AG04449 (cell line): ENCODE measurements at regions not wholly inside any gene's neighbourhood (a gene's known extent, or its start where the extent isn't known, plus 50 kb on each side); places are given as distances from the start of the nearest gene placed in this dataset.

Source experiments
- CTCF ChIA-PET: fragments of 350-600 bp; formaldehyde crosslinking; extraction: SDS; loops from one replicate; lab custom pipeline; 2021; ENCODE audit warnings: antibody characterized with exemption; lab: Yijun Ruan, JAX
- POLR2A ChIA-PET: fragments of 400-600, 350-600 bp; formaldehyde crosslinking; extraction: SDS; loops from one replicate; lab custom pipeline; 2020; ENCODE audit warnings: antibody characterized with exemption, inconsistent platforms; lab: Yijun Ruan, JAX
- DNase-seq: peaks from one replicate; pipeline ENCODE4 v3.0.0-alpha.2; 2010; ENCODE audit warnings: low read depth, low spot score
- H3K4me3 ChIP-seq: 2 replicates; pipeline ENCODE4 v1.5.1; 2011; ENCODE audit warnings: low read depth, mild to moderate bottlenecking, control low read depth, low read length
- CTCF ChIP-seq: IDR thresholded peaks from one replicate; pipeline ENCODE4 v1.5.1; 2011; ENCODE audit warnings: mild to moderate bottlenecking, moderate library complexity, low read length, control low read depth, inconsistent platforms; ENCODE audit not compliant: insufficient read depth; ENCODE audit errors: missing control alignments

GRCh38 chr15:77837649-77838025, 204.9 kb upstream of the LINGO1 start:
- ChIA-PET POLR2A (no interaction called here), CTCF (interaction anchor here (1.2 to 5.3 kb wide), 2 partner anchors 16 to 32 kb away, joined by 3 to 33 read pairs; no protein-coding TSS in a partner anchor)
- no peak for DNase-seq
- H3K4me3 ChIP-seq, result no peak overlapping the region
- no peak for TF ChIP-seq CTCF

- DNase-seq, result no peak
- CTCF ChIA-PET, result interaction anchor here (0.9 to 5.3 kb wide), 3 partner anchors 16 to 204 kb away, joined by 3 to 33 read pairs (median 3); no protein-coding TSS in a partner anchor
- POLR2A ChIA-PET, result no interaction called here
- no peak for TF ChIP-seq CTCF
- no peak overlapping the region for H3K4me3 ChIP-seq
Measured at GRCh38 chr15:77836906-77837648, 204.4 kb upstream of the LINGO1 start.

- CTCF ChIA-PET, result interaction anchor here (0.9 to 5.3 kb wide), 2 partner anchors 15 to 203 kb away, joined by 3 to 33 read pairs; no protein-coding TSS in a partner anchor
- no peak overlapping the region for H3K4me3 ChIP-seq
- POLR2A ChIA-PET, result no interaction called here
- TF ChIP-seq CTCF, result no peak
- DNase-seq, result no peak
Measured at GRCh38 chr15:77836121-77836692, 203.5 kb upstream of the LINGO1 start.

GRCh38 chr15:77834276-77834990, 201.7 kb upstream of the LINGO1 start:
- ChIA-PET POLR2A (no interaction called here), CTCF (interaction anchor here (5.3 kb wide), 1 partner anchor 13 kb away, joined by 33 read pairs; no protein-coding TSS in a partner anchor)
- TF ChIP-seq CTCF, result no peak
- DNase-seq, result no peak
- no peak overlapping the region for H3K4me3 ChIP-seq

- POLR2A ChIA-PET, result no interaction called here
- no peak for DNase-seq
- H3K4me3 ChIP-seq, result no peak overlapping the region
- CTCF ChIA-PET, result interaction anchor here (0.8 to 5.0 kb wide), 2 partner anchors 12 to 199 kb away, joined by 4 to 52 read pairs; no protein-coding TSS in a partner anchor
- no peak for TF ChIP-seq CTCF
Measured at GRCh38 chr15:77832874-77833273, 200.2 kb upstream of the LINGO1 start.

GRCh38 chr15:77831986-77832385, 199.3 kb upstream of the LINGO1 start:
- CTCF ChIA-PET, result interaction anchor here (0.8 to 5.0 kb wide), 3 partner anchors 11 to 198 kb away, joined by 4 to 52 read pairs (median 8); no protein-coding TSS in a partner anchor
- no peak for DNase-seq
- TF ChIP-seq CTCF, result no peak
- POLR2A ChIA-PET, result no interaction called here
- H3K4me3 ChIP-seq, result no peak overlapping the region
